PC-3 (cell line): ENCODE measurements at regions not wholly inside any gene's neighbourhood (a gene's known extent, or its start where the extent isn't known, plus 50 kb on each side); places are given as distances from the start of the nearest gene placed in this dataset.
A peak's percentile ranks its signal among the peaks of the same experiment; 100 is the strongest.

ENCODE experiments used
- ATAC-seq: fragments of 200-7000 bp; cut with Tn5 transposase; 2 replicates; pipeline ENCODE4 v1.9.1; 2020; ENCODE audit warnings: mild to moderate bottlenecking, moderate library complexity
- BruUV-seq: library from RNA; stranded (reverse); fragments of 400-500 nt; replicated peaks from 2 replicates; lab custom pipeline; 2021; lab: Mats Ljungman, UMichigan
- CTCF ChIA-PET: fragments of 300-600 bp; sonication (Branson Sonifier 250); formaldehyde crosslinking; loops from one replicate; lab custom pipeline; 2022; ENCODE audit warnings: antibody characterized with exemption; lab: Charles Lee
- POLR2A ChIA-PET: fragments of 300-600 bp; sonication (Branson Sonifier 250); formaldehyde crosslinking; loops from one replicate; lab custom pipeline; 2022; ENCODE audit warnings: antibody characterized with exemption; ENCODE audit not compliant: unreplicated experiment; lab: Charles Lee
- DNase-seq: peaks from one replicate; pipeline ENCODE4 v3.0.0-alpha.2; 2015
- H2AFZ ChIP-seq: fragments of 300-600 bp; sonication (generic); 2 replicates; pipeline ENCODE4 v1.6.0; 2016; ENCODE audit warnings: antibody characterized with exemption, low read length
- H3F3A ChIP-seq: fragments of 300-600 bp; sonication (generic); one replicate; pipeline ENCODE4 v1.6.0; 2017; ENCODE audit warnings: antibody characterized with exemption, low read length, control low read depth, mild to moderate bottlenecking; ENCODE audit not compliant: unreplicated experiment
- H3K27ac ChIP-seq: fragments of 300-600 bp; sonication (generic); 2 replicates; pipeline ENCODE4 v1.5.1; 2016; ENCODE audit warnings: mild to moderate bottlenecking, low read length
- H3K27me3 ChIP-seq: fragments of 300-600 bp; sonication (generic); 2 replicates; pipeline ENCODE4 v1.6.1; 2016; ENCODE audit warnings: low read length, mixed read lengths
- H3K36me3 ChIP-seq: fragments of 300-600 bp; sonication (generic); 2 replicates; pipeline ENCODE4 v1.6.1; 2016; ENCODE audit warnings: low read depth, mixed run types, low read length, mixed read lengths
- H3K4me1 ChIP-seq: fragments of 300-600 bp; sonication (generic); 2 replicates; pipeline ENCODE4 v1.5.1; 2016; ENCODE audit warnings: low read length; ENCODE audit not compliant: insufficient read depth
- H3K4me2 ChIP-seq: fragments of 300-600 bp; sonication (generic); 2 replicates; pipeline ENCODE4 v1.6.0; 2016; ENCODE audit warnings: low read length
- H3K4me3 ChIP-seq: fragments of 300-600 bp; sonication (generic); 2 replicates; pipeline ENCODE4 v1.5.1; 2016; ENCODE audit warnings: mild to moderate bottlenecking, low read length, mixed read lengths
- H3K79me2 ChIP-seq: fragments of 300-600 bp; sonication (generic); 2 replicates; pipeline ENCODE4 v1.6.1; 2017; ENCODE audit warnings: low read length, mixed read lengths
- H3K9ac ChIP-seq: fragments of 300-600 bp; sonication (generic); 2 replicates; pipeline ENCODE4 v1.6.0; 2016; ENCODE audit warnings: mild to moderate bottlenecking, low read length
- H3K9me2 ChIP-seq: fragments of 300-600 bp; sonication (generic); replicated peaks from 2 replicates; pipeline ENCODE4 v1.6.1; 2016; ENCODE audit warnings: mixed run types, low read length, mixed read lengths
- H3K9me3 ChIP-seq: fragments of 300-600 bp; sonication (generic); 2 replicates; pipeline ENCODE4 v1.6.1; 2016; ENCODE audit warnings: low read length, mixed read lengths
- H4K20me1 ChIP-seq: fragments of 300-600 bp; sonication (generic); 2 replicates; pipeline ENCODE4 v1.6.1; 2016; ENCODE audit warnings: low read length, mixed read lengths
- EZH2 ChIP-seq: fragments of 300-600 bp; sonication (generic); IDR thresholded peaks from one replicate; pipeline ENCODE4 v1.6.1; 2017; ENCODE audit warnings: antibody characterized with exemption, mild to moderate bottlenecking, low read length; ENCODE audit not compliant: unreplicated experiment
- EZH2phosphoT487 ChIP-seq: fragments of 300-600 bp; sonication (generic); IDR thresholded peaks from 2 replicates; pipeline ENCODE4 v1.6.1; 2018; ENCODE audit warnings: mild to moderate bottlenecking, antibody characterized with exemption, low read length, borderline replicate concordance
- intact Hi-C: fragments of 100-400 bp; cut with micrococcal nuclease; formaldehyde crosslinking; loops from 2 replicates; pipeline ENCODE4 v1.9.0; 2023
- TF ChIP-seq, protein P1 (sequence below): fragments of 300-600 bp; sonication (generic); conservative IDR thresholded peaks from 2 replicates; pipeline ENCODE4 v1.5.1; 2017; ENCODE audit warnings: antibody characterized with exemption, low read depth, mild to moderate bottlenecking, low read length

DNA sequence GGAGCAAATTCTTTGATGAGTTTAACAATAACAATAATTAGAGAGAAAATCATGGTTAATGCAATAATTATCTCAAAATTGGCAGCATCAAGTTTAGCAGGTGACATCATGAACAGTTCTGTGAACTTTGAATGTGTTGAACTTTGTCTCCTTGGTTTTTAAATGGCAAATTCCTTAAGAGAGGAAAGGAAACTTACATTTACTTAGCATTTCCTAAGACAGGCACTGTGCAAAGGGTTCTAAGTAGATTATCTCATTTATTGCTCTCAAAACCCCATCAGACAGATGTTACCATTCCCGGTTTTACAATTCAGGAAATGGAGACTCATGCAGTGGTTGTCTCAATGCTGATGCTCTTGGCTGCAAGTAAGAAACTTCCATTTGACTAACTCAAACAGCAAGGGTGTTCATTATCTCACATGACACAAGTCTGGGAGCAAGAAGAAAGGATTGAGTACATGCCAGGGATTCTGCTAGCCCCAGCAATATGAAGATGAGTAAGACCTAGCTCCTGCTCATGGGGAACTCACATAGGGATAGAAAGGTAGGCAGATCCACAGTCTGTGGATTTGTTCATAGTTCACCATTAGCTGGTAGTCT is 81.3 kb upstream of the ITGA6 start:
- H3K79me2 ChIP-seq, result no peaks in the 10 kb centered on the region
- DNase-seq, result peak; percentile 19
- H2AFZ ChIP-seq, result no peak overlapping the region
- H3K27me3 ChIP-seq, result no peaks in the 10 kb centered on the region
- CTCF ChIA-PET, result no interaction called here
- no peak overlapping the region for H3K4me3 ChIP-seq
- peaks cover 7% of the 10 kb centered on the region for H3F3A ChIP-seq
- intact Hi-C loops, result loop anchor here (5.0 kb wide), 2 partner anchors 96 to 174 kb away; no protein-coding TSS in a partner anchor
- peaks cover 51% of the 10 kb centered on the region for H3K4me1 ChIP-seq
- TF ChIP-seq, protein P1, sequence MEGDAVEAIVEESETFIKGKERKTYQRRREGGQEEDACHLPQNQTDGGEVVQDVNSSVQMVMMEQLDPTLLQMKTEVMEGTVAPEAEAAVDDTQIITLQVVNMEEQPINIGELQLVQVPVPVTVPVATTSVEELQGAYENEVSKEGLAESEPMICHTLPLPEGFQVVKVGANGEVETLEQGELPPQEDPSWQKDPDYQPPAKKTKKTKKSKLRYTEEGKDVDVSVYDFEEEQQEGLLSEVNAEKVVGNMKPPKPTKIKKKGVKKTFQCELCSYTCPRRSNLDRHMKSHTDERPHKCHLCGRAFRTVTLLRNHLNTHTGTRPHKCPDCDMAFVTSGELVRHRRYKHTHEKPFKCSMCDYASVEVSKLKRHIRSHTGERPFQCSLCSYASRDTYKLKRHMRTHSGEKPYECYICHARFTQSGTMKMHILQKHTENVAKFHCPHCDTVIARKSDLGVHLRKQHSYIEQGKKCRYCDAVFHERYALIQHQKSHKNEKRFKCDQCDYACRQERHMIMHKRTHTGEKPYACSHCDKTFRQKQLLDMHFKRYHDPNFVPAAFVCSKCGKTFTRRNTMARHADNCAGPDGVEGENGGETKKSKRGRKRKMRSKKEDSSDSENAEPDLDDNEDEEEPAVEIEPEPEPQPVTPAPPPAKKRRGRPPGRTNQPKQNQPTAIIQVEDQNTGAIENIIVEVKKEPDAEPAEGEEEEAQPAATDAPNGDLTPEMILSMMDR, result no peak
- no peak for TF ChIP-seq EZH2phosphoT487
- TF ChIP-seq EZH2, result no peak
- no peak overlapping the region for H3K27ac ChIP-seq
- ATAC-seq, result peak; percentile 30
- no peak overlapping the region for H3K4me2 ChIP-seq
- H3K9me3 ChIP-seq, result 0 out of 2 replicates have a peak, but pooled peaks cover 6% of the 10 kb centered on the region
- no peaks in the 10 kb centered on the region for H3K9me2 ChIP-seq
- H4K20me1 ChIP-seq, result no peaks in the 10 kb centered on the region
- H3K36me3 ChIP-seq, result 0 out of 2 replicates have a peak, but pooled peaks cover 4% of the 10 kb centered on the region
- BruUV-seq, result no TSS peak
- POLR2A ChIA-PET, result interaction anchor here (0.6 kb wide), 1 partner anchor 643 kb away, joined by 6 read pairs; no protein-coding TSS in a partner anchor
- H3K9ac ChIP-seq, result no peak overlapping the region

DNA sequence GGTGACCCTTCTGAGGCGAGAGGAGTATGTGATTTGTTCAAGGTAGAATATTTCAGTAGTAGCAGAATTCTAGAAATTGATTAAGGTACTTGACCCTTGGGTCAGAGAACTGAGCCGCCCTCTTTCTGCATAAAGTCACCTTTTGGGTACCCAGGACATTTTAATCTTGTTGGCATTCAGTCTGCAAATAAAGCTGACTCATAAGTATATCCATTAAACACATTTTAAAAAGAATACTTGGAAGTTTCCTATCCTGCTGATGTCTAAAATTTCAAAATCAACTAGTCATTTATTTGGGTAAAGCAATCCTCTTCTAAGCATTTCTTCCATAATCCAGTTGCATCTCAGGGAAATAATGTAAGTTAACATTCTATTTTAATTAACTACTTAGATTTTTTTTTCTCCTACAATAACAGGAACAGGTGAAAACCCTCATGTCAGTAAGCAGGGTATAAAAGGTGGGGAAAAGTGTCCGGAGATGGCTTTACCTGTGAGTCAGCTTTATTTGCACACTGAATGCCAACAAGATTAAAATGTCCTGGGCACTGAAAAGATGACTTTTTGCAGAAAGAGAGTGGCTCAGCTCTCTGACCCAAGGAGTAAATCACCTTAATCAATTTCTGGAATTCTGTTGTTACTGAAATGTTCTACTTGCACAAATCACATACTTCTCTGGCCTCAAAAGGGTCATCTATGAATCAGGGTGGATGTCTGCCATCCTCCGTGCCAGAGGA is 78.7 kb upstream of the ITGA6 start:
- Histone ChIP-seq H3K36me3 (0 out of 2 replicates have a peak, but pooled peaks cover 4% of the 10 kb centered on the region), H3K4me1 (peaks cover 39% of the 10 kb centered on the region), H3K9me3 (0 out of 2 replicates have a peak, but pooled peaks cover 6% of the 10 kb centered on the region), H3F3A (peaks cover 7% of the 10 kb centered on the region), H3K4me2 (peak overlapping the region; percentile 74), H3K4me3 (peak overlapping the region; percentile 26; the same call in 1 of the 2 replicates), H3K27me3 (no peaks in the 10 kb centered on the region), H3K79me2 (no peaks in the 10 kb centered on the region), H2AFZ (no peak overlapping the region), H3K9me2 (no peaks in the 10 kb centered on the region), H4K20me1 (no peaks in the 10 kb centered on the region), H3K9ac (no peak overlapping the region), H3K27ac (peak overlapping the region; percentile 64)
- ChIA-PET CTCF (no interaction called here), POLR2A (interaction anchor here (0.7 kb wide), 1 partner anchor 78 kb away, joined by 4 read pairs; no protein-coding TSS in a partner anchor)
- BruUV-seq, result no TSS peak
- DNase-seq (peak; percentile 78), ATAC-seq (peak; percentile 85)
- no peak for TF ChIP-seq EZH2phosphoT487
- TF ChIP-seq, protein P1, result no peak
- no peak for TF ChIP-seq EZH2
- intact Hi-C loops, result loop anchor here (5.0 kb wide), 2 partner anchors 94 to 176 kb away; no protein-coding TSS in a partner anchor
